ENCODE measurements at regions not wholly inside any gene's neighbourhood (a gene's known extent, or its start where the extent isn't known, plus 50 kb on each side); places are given as distances from the start of the nearest gene placed in this dataset.
"Not testable (repeated sequence)": the region's sequence is repeated elsewhere in the genome, so short reads cannot be mapped to it uniquely, and the experiment has no call there.

GRCh38 chr16:6695666-6696065 is 637.0 kb upstream of the RBFOX1 start:
- TF ChIP-seq CTCF (conservative IDR thresholded peaks at IDR 0.05) = no peak
- no peak for DNase-seq (ENCODE audit: extremely low spot score, unreplicated experiment)
- Mint-ChIP-seq H3K9me3 (no peaks in the 10 kb centered on the region), H3K4me3 (no peak overlapping the region), H3K4me1 (ENCODE audit: unreplicated experiment) (no peaks in the 10 kb centered on the region), H3K27ac (no peak overlapping the region), H3K36me3 (no peaks in the 10 kb centered on the region), H3K27me3 (no peaks in the 10 kb centered on the region)

DNA sequence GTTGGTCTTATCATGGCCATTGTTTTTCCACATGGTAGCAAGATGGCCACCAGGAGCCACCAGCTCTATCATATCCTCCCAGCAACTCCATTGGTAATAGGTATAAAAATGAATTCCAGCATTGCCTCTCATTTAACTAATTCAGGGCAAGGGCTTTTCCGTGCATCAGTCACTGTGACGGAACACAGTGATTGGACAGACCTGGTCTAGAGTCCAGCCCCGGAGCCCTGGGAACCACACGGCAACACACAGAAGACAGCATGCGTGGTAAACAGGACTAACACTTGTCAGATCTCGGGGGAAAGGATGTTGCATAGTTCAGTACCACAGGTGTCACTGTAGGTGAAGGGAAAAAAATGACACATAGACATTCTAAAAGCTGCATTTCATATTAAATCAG is 638.0 kb upstream of the RBFOX1 start:
- Mint-ChIP-seq H3K36me3 (no peaks in the 10 kb centered on the region), H3K4me3 (no peak overlapping the region), H3K27ac (no peak overlapping the region), H3K4me1 (ENCODE audit: unreplicated experiment) (no peaks in the 10 kb centered on the region), H3K9me3 (no peaks in the 10 kb centered on the region), H3K27me3 (no peaks in the 10 kb centered on the region)
- DNase-seq (ENCODE audit: extremely low spot score, unreplicated experiment) = no peak
- no peak for TF ChIP-seq CTCF (conservative IDR thresholded peaks at IDR 0.05)

DNA sequence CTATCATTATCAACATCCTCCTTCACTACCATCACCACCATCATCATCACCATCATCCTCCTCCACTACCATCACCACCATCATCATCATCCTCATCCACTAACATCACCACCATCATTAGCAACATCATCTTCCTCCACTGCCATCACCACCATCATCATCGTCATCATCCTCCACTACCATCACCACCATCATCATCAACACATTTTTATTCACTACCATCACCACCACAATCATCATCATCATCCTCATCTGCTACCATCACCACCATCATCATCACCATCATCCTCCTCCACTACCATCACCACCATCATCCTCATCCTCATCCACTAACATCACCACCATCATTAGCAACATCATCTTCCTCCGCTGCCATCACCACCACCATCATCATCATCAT is 639.2 kb upstream of the RBFOX1 start:
- DNase-seq (ENCODE audit: extremely low spot score, unreplicated experiment); H3K36me3 Mint-ChIP-seq; H3K27me3 Mint-ChIP-seq; H3K4me1 Mint-ChIP-seq (ENCODE audit: unreplicated experiment); H3K27ac Mint-ChIP-seq; H3K9me3 Mint-ChIP-seq; H3K4me3 Mint-ChIP-seq: not testable (repeated sequence)

DNA sequence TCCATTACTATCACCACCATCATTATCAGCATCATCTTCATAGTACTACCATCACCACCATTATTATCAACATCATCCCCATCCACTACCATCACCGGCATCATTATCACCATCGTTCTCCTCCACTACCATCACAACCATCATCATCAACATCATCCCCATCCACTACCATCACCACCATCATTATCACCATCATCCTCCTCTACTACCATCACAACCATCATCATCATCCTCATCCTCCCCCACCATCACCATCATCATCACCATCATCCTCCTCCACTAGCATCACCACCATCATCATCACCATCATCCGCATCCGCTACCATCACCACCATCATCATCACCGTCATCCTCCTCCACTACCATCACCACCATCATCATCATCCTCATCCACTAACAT is 639.8 kb upstream of the RBFOX1 start:
- H3K4me1 Mint-ChIP-seq (ENCODE audit: unreplicated experiment) = no peaks in the 10 kb centered on the region
- no peaks in the 10 kb centered on the region for H3K36me3 Mint-ChIP-seq
- H3K27ac Mint-ChIP-seq = no peak overlapping the region
- no peak for DNase-seq (ENCODE audit: extremely low spot score, unreplicated experiment)
- TF ChIP-seq CTCF (conservative IDR thresholded peaks at IDR 0.05) = no peak
- no peaks in the 10 kb centered on the region for H3K27me3 Mint-ChIP-seq
- no peak overlapping the region for H3K4me3 Mint-ChIP-seq
- H3K9me3 Mint-ChIP-seq = no peaks in the 10 kb centered on the region

DNA sequence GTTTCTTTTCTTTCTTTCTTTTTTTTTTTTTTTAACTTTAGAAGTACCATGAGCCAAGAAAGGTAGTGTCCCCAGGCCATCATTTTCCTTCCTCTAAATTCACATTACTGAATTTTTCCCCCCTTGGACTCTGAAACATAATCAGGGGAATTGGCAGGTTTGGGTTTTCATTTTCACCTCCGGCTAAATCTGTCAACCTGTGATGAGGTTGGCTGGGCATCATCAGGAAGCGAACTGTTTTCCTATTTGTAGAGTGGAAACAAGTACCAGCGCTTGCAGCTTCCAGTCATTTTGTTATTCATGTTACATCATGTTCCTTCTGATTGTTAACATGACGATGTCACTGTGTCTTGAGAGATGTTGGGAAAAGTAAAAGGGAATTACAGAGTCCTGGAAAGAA is 641.9 kb upstream of the RBFOX1 start:
- Mint-ChIP-seq H3K27me3 (no peaks in the 10 kb centered on the region), H3K4me1 (ENCODE audit: unreplicated experiment) (no peaks in the 10 kb centered on the region), H3K36me3 (no peaks in the 10 kb centered on the region), H3K27ac (no peak overlapping the region), H3K4me3 (no peak overlapping the region), H3K9me3 (no peaks in the 10 kb centered on the region)
- no peak for DNase-seq (ENCODE audit: extremely low spot score, unreplicated experiment)
- TF ChIP-seq CTCF (conservative IDR thresholded peaks at IDR 0.05) = no peak

DNA sequence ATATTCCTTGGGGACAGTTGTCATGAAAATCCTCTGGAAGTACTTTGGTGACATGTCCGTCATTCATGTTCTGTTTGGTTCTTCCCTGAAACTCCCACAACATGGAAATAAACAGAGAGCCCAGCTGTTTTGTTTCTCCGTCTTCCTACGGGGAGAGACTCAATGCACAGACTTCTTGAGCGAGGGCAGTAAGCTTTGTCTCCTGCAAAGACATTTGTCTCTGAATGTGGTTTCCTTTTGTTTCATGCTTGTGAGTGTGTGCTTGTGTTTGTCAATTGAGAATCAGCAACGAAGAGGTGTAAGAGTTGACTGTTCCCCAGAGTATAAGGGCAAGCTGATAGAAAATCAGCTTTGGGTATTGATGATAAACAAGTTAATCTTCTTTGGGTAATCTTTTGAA is 643.0 kb upstream of the RBFOX1 start:
- no peak for DNase-seq (ENCODE audit: extremely low spot score, unreplicated experiment)
- TF ChIP-seq CTCF (conservative IDR thresholded peaks at IDR 0.05) = no peak
- Mint-ChIP-seq H3K4me3 (no peak overlapping the region), H3K4me1 (ENCODE audit: unreplicated experiment) (no peaks in the 10 kb centered on the region), H3K36me3 (no peaks in the 10 kb centered on the region), H3K27me3 (no peaks in the 10 kb centered on the region), H3K27ac (no peak overlapping the region), H3K9me3 (no peaks in the 10 kb centered on the region)
